ENCODE measurements at regions not wholly inside any gene's neighbourhood (a gene's known extent, or its start where the extent isn't known, plus 50 kb on each side); places are given as distances from the start of the nearest gene placed in this dataset.

GRCh38 chr13:106683179-106683578 is 115.2 kb upstream of the ARGLU1 start:
- POLR2A ChIA-PET: no interaction called here
- Histone ChIP-seq H3K9ac (no peak overlapping the region), H3K79me2 (ENCODE audit: insufficient read depth) (no peaks in the 10 kb centered on the region), H3F3A (replicated peaks; ENCODE audit: insufficient read depth) (no peaks in the 10 kb centered on the region), H3K27me3 (ENCODE audit: insufficient read depth) (no peaks in the 10 kb centered on the region), H2AFZ (ENCODE audit: low read depth) (no peak overlapping the region), H4K20me1 (ENCODE audit: insufficient read depth) (no peaks in the 10 kb centered on the region), H3K36me3 (replicated peaks in 1 of 2; ENCODE audit: control insufficient read depth in 1 of 2, insufficient read depth in 2 of 2, low read length in 1 of 2) (no peaks in the 10 kb centered on the region), H3K9me2 (no peaks in the 10 kb centered on the region), H3K4me3 (ENCODE audit: low read depth in 2 of 2, low read length in 1 of 2) (no peak overlapping the region), H3K9me3 (no peaks in the 10 kb centered on the region), H3K4me2 (no peak overlapping the region), H3K27ac (ENCODE audit: low read depth in 2 of 2, low read length in 1 of 2) (no peak overlapping the region), H3K4me1 (ENCODE audit: control insufficient read depth in 1 of 2, insufficient read depth in 2 of 2, low read depth in 1 of 2, low read length in 1 of 2) (no peaks in the 10 kb centered on the region)
- TF ChIP-seq POLR2AphosphoS5 (IDR thresholded peaks at IDR 0.05; ENCODE audit: low read depth, low read length) (no peak), SIN3A (IDR thresholded peaks at IDR 0.05; ENCODE audit: borderline replicate concordance, low read depth, low read length) (no peak), JUND (IDR thresholded peaks at IDR 0.05) (no peak), PBX3 (IDR thresholded peaks at IDR 0.05) (no peak), EP300 (IDR thresholded peaks at IDR 0.05; ENCODE audit: borderline replicate concordance in 1 of 2, low read depth in 1 of 2, low read length in 1 of 2) (no peak), REST (IDR thresholded peaks at IDR 0.05; ENCODE audit: low read depth, low read length) (no peak), TEAD4 (IDR thresholded peaks at IDR 0.05; ENCODE audit: borderline replicate concordance, insufficient read depth) (no peak), NFIC (IDR thresholded peaks at IDR 0.05; ENCODE audit: borderline replicate concordance) (no peak), NRF1 (IDR thresholded peaks at IDR 0.05; ENCODE audit: low read depth, low read length) (no peak), FOXM1 (IDR thresholded peaks at IDR 0.05; ENCODE audit: low read depth) (no peak), MXI1 (IDR thresholded peaks at IDR 0.05; ENCODE audit: low read depth, low read length) (no peak), YY1 (IDR thresholded peaks at IDR 0.05; ENCODE audit: low read depth) (no peak)
- TF ChIP-seq, protein P1, sequence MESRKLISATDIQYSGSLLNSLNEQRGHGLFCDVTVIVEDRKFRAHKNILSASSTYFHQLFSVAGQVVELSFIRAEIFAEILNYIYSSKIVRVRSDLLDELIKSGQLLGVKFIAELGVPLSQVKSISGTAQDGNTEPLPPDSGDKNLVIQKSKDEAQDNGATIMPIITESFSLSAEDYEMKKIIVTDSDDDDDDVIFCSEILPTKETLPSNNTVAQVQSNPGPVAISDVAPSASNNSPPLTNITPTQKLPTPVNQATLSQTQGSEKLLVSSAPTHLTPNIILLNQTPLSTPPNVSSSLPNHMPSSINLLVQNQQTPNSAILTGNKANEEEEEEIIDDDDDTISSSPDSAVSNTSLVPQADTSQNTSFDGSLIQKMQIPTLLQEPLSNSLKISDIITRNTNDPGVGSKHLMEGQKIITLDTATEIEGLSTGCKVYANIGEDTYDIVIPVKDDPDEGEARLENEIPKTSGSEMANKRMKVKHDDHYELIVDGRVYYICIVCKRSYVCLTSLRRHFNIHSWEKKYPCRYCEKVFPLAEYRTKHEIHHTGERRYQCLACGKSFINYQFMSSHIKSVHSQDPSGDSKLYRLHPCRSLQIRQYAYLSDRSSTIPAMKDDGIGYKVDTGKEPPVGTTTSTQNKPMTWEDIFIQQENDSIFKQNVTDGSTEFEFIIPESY (IDR thresholded peaks at IDR 0.05; ENCODE audit: borderline replicate concordance, low read depth): no peak
- TF ChIP-seq, protein P2, sequence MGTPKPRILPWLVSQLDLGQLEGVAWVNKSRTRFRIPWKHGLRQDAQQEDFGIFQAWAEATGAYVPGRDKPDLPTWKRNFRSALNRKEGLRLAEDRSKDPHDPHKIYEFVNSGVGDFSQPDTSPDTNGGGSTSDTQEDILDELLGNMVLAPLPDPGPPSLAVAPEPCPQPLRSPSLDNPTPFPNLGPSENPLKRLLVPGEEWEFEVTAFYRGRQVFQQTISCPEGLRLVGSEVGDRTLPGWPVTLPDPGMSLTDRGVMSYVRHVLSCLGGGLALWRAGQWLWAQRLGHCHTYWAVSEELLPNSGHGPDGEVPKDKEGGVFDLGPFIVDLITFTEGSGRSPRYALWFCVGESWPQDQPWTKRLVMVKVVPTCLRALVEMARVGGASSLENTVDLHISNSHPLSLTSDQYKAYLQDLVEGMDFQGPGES (IDR thresholded peaks at IDR 0.05; ENCODE audit: low read depth, low read length): no peak
- DNase-seq: no peak
- WGBS (ENCODE audit: low lambda C conversion rate): 69% methylated on average over 8 of the region's 8 CpGs
- CTCF ChIA-PET: no interaction called here
